PC-9 (cell line): ENCODE measurements at regions not wholly inside any gene's neighbourhood (a gene's known extent, or its start where the extent isn't known, plus 50 kb on each side); places are given as distances from the start of the nearest gene placed in this dataset.
A peak's percentile ranks its signal among the peaks of the same experiment; 100 is the strongest.

Source experiments
- BruUV-seq: library from RNA; stranded (reverse); fragments of 400-500 nt; replicated peaks from 2 replicates; lab custom pipeline; 2021; lab: Mats Ljungman, UMichigan
- CTCF ChIA-PET: fragments of 300-600 bp; sonication (Branson Sonifier 250); formaldehyde crosslinking; loops from one replicate; lab custom pipeline; 2022; ENCODE audit warnings: antibody characterized with exemption; lab: Charles Lee
- POLR2A ChIA-PET: fragments of 300-600 bp; sonication (Branson Sonifier 250); formaldehyde crosslinking; loops from one replicate; lab custom pipeline; 2022; ENCODE audit warnings: antibody characterized with exemption; ENCODE audit not compliant: unreplicated experiment; lab: Charles Lee
- DNase-seq, 2 experiments: peaks; one replicate each; pipeline versions ENCODE4 v3.0.0 to v3.0.0-alpha.2; 2015 to 2022; ENCODE audit warnings: mixed read lengths in 1 of 2
- H2AFZ ChIP-seq: fragments of 200-600 bp; sonication (generic); 2 replicates; pipeline ENCODE4 v1.8.1; 2017; ENCODE audit warnings: antibody characterized with exemption
- H3F3A ChIP-seq: fragments of 200-600 bp; sonication (generic); 2 replicates; pipeline ENCODE4 v1.8.1; 2017; ENCODE audit warnings: antibody characterized with exemption, mild to moderate bottlenecking, low read depth; ENCODE audit not compliant: insufficient read depth
- H3K27ac ChIP-seq: fragments of 200-600 bp; sonication (generic); 2 replicates; pipeline ENCODE4 v1.6.1; 2016; ENCODE audit warnings: mixed run types
- H3K27me3 ChIP-seq: fragments of 200-600 bp; sonication (generic); 2 replicates; pipeline ENCODE4 v1.6.1; 2016; ENCODE audit warnings: low read depth, mixed run types; ENCODE audit not compliant: insufficient read depth
- H3K36me3 ChIP-seq: fragments of 200-600 bp; sonication (generic); 2 replicates; pipeline ENCODE4 v1.6.1; 2016; ENCODE audit warnings: low read depth, mixed run types
- H3K4me1 ChIP-seq: fragments of 200-600 bp; sonication (generic); replicated peaks from 2 replicates; pipeline ENCODE4 v1.6.1; 2016; ENCODE audit warnings: mixed run types; ENCODE audit not compliant: insufficient read depth
- H3K4me2 ChIP-seq: fragments of 200-600 bp; sonication (generic); 2 replicates; pipeline ENCODE4 v1.6.1; 2017; ENCODE audit warnings: mixed run types
- H3K4me3 ChIP-seq: fragments of 200-600 bp; sonication (generic); 2 replicates; pipeline ENCODE4 v1.6.1; 2016; ENCODE audit warnings: mixed run types
- H3K79me2 ChIP-seq: fragments of 200-600 bp; sonication (generic); 2 replicates; pipeline ENCODE4 v1.6.1; 2017; ENCODE audit warnings: low read depth, mixed run types
- H3K9me2 ChIP-seq: fragments of 200-600 bp; sonication (generic); 2 replicates; pipeline ENCODE4 v1.8.1; 2017; ENCODE audit warnings: mild to moderate bottlenecking; ENCODE audit not compliant: insufficient read depth
- H3K9me3 ChIP-seq: fragments of 200-600 bp; sonication (generic); 2 replicates; pipeline ENCODE4 v1.8.1; 2016; ENCODE audit warnings: low read depth; ENCODE audit not compliant: insufficient read depth
- H4K20me1 ChIP-seq: fragments of 200-600 bp; sonication (generic); 2 replicates; pipeline ENCODE4 v1.8.1; 2017; ENCODE audit not compliant: insufficient read depth
- EZH2 ChIP-seq: fragments of 200-600 bp; sonication (generic); IDR thresholded peaks from 2 replicates; pipeline ENCODE4 v1.8.0; 2017; ENCODE audit warnings: antibody characterized with exemption, low read depth
- intact Hi-C: fragments of 100-400 bp; cut with micrococcal nuclease; formaldehyde crosslinking; loops from one replicate; pipeline ENCODE4 v1.10.0; 2022; ENCODE audit not compliant: unreplicated experiment
- TF ChIP-seq, protein P1 (sequence below): fragments of 200-600 bp; sonication (generic); conservative IDR thresholded peaks from 2 replicates; pipeline ENCODE4 v1.6.1; 2017; ENCODE audit warnings: mixed run types, antibody characterized with exemption, mild to moderate bottlenecking, moderate library complexity

DNA sequence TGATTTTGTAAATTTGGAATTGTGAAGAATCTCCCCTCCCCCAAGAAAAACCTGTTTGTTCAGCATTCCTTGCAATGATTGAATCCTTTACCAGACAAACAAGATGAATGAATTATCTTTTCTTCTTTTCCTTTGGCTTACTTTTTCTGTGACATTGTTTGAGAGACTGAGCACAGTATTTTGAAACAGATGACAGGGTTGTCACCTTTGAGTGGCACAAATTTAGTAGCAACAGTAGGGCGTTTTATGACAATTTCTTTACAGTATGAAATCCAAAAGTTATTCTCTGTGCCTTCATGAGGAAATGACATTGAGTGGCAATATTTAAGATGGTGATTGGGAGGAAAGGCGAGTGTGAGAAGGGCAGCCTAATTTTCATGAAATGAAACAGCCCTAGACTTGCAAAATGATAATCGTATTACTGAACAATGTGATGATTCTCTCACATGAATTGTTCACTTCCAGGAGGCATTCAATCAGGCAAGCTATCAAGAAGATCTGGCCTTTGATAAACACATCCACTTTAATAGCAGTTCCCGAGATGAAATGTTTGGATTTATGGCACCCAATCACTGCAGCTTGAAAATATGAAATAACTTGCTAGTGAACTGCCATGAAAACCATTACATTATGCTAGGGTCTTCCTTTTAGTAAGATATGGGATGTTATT lies 68.6 kb upstream of the SCEL start:
- BruUV-seq: no TSS peak
- intact Hi-C loops: no loop called here

DNA sequence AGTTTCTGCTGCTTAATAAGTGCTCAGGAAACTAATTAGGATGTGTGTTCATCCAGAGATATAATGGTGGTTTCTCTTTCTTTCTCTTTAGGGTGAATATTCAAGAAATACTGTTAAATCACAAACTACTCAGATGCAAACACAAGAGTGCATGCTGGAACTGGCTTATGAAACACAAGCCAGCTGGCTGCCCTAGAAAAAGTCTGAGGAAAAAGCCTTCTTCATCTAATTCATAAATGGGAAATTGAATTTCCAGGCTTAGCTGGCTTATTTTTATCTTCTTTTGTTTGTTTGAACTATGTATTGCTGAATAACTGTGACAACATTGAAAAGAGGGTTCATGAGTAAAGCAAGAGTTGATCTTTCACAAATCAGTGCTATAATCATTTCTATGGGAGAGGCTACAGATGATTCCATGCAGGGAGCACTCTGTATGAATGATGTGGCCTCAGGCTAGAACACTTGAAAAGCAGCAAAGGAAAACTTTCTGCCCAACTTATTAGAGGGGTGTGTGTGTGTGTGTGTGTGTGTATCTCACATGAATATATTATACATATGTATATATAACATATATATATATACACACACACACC lies 69.8 kb upstream of the SCEL start:
- Histone ChIP-seq H3K9me2 (no peaks in the 10 kb centered on the region), H3K27ac (no peak overlapping the region), H2AFZ (no peak overlapping the region), H3K9me3 (0 out of 2 replicates have a peak, but pooled peaks cover 6% of the 10 kb centered on the region), H3F3A (no peaks in the 10 kb centered on the region), H3K4me2 (no peak overlapping the region), H4K20me1 (no peaks in the 10 kb centered on the region), H3K4me3 (no peak overlapping the region), H3K36me3 (no peaks in the 10 kb centered on the region), H3K27me3 (no peaks in the 10 kb centered on the region), H3K4me1 (peaks cover 6% of the 10 kb centered on the region; the same call in 1 of the 2 replicates), H3K79me2 (no peaks in the 10 kb centered on the region)
- TF ChIP-seq, protein P1, sequence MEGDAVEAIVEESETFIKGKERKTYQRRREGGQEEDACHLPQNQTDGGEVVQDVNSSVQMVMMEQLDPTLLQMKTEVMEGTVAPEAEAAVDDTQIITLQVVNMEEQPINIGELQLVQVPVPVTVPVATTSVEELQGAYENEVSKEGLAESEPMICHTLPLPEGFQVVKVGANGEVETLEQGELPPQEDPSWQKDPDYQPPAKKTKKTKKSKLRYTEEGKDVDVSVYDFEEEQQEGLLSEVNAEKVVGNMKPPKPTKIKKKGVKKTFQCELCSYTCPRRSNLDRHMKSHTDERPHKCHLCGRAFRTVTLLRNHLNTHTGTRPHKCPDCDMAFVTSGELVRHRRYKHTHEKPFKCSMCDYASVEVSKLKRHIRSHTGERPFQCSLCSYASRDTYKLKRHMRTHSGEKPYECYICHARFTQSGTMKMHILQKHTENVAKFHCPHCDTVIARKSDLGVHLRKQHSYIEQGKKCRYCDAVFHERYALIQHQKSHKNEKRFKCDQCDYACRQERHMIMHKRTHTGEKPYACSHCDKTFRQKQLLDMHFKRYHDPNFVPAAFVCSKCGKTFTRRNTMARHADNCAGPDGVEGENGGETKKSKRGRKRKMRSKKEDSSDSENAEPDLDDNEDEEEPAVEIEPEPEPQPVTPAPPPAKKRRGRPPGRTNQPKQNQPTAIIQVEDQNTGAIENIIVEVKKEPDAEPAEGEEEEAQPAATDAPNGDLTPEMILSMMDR: no peak
- no peak for TF ChIP-seq EZH2
- no peak for DNase-seq
- ChIA-PET CTCF (no interaction called here), POLR2A (no interaction called here)
- no TSS peak for BruUV-seq
- intact Hi-C loops: no loop called here

More for the DNA sequence above, 68.6 kb upstream of the SCEL start:
- Histone ChIP-seq H2AFZ (no peak overlapping the region), H3K4me3 (no peak overlapping the region), H3K36me3 (no peaks in the 10 kb centered on the region), H3K9me2 (no peaks in the 10 kb centered on the region), H3K4me1 (peaks cover 6% of the 10 kb centered on the region; the same call in 1 of the 2 replicates), H4K20me1 (no peaks in the 10 kb centered on the region), H3K9me3 (0 out of 2 replicates have a peak, but pooled peaks cover 6% of the 10 kb centered on the region), H3K27me3 (no peaks in the 10 kb centered on the region), H3K4me2 (0 out of 2 replicates have a peak overlapping the region, but pooled peaks have one; percentile 11), H3F3A (no peaks in the 10 kb centered on the region), H3K27ac (no peak overlapping the region), H3K79me2 (no peaks in the 10 kb centered on the region)
- TF ChIP-seq, protein P1: no peak
- TF ChIP-seq EZH2: no peak
- ChIA-PET POLR2A (no interaction called here), CTCF (no interaction called here)
- DNase-seq: no peak

DNA sequence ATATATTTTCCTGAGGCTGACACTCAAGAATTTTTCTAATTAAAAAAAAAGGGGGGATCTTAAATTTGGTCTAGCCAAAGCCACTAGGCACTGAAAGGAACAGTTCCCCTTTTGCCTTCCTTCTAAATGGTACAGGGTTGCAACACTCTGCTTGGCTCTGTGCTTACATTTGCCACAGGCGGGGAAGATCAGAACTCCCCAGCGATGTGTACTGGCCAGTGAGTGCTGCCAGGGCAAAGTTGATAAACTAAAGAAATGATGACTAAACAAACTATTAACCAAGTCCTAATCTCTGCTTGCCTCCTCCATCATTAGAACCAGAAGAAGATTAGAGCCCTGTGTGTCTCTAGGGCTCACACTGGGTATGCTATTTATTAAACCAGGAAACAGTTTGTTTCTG lies 75.3 kb upstream of the SCEL start:
- Histone ChIP-seq H3K4me1 (no peaks in the 10 kb centered on the region), H3K79me2 (no peaks in the 10 kb centered on the region), H3K4me2 (no peak overlapping the region), H3K9me3 (no peaks in the 10 kb centered on the region), H4K20me1 (no peaks in the 10 kb centered on the region), H3K4me3 (no peak overlapping the region), H3K27ac (no peak overlapping the region), H3K36me3 (no peaks in the 10 kb centered on the region), H2AFZ (no peak overlapping the region), H3K9me2 (no peaks in the 10 kb centered on the region), H3K27me3 (no peaks in the 10 kb centered on the region), H3F3A (no peaks in the 10 kb centered on the region)
- TF ChIP-seq, protein P1: no peak
- no peak for TF ChIP-seq EZH2
- intact Hi-C loops: no loop called here
- POLR2A ChIA-PET: no interaction called here
- no peak for DNase-seq
- BruUV-seq: no TSS peak
- CTCF ChIA-PET: no interaction called here
